Stimulated activated CD8-positive, alpha-beta memory T cell treated with anti-CD3 and anti-CD28 coated beads, Interleukin-4, amount 100 ng/mL, for 4 hours (primary cell): ENCODE measurements at regions not wholly inside any gene's neighbourhood (a gene's known extent, or its start where the extent isn't known, plus 50 kb on each side); places are given as distances from the start of the nearest gene placed in this dataset.

Experiments used
- DNase-seq, 2 donors: peaks; one replicate each; pipeline ENCODE4 v3.0.0-alpha.2; 2020; ENCODE audit warnings: low read depth in 2 of 2, low spot score in 1 of 2

DNA sequence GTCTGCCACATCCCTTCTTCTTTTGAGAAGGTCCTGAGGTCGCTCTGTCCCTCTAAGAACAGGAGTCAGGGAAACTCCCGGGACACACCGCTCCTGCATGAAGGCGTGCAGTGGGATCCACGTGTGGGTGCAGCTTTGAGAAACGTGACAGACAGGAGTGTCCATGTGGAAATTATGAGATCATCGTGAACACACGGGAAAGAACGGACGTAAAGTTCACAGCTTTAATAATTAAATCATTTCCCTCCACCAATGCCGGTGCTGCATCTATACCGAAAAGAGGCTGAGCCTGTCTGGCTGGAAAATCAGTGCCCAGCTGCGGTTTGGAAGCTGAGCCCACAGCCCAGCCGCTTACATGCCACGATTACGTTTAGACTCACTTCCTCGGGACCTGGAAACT is 372.4 kb upstream of the SALL3 start:
- no peak for DNase-seq

DNA sequence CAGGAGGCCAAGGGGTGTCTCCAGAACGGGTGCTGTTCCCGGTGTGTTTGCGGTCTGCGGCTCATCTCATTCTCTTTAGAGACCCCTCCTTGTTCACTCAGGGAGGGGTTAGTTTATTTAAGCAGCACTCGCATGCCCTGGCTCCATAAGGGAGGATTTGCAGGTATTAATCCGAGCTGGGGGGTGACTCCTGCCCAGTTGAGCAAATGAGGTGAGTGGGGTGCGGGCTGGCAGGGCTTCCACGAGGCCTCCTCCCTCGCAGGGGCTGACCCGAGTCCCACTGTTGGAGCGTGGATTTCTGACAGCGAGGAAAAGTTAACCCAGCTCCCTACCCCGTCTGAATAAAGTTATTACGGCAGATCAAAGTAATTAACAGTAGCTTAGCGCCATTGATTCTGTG is 371.8 kb upstream of the SALL3 start:
- DNase-seq, result no peak

DNA sequence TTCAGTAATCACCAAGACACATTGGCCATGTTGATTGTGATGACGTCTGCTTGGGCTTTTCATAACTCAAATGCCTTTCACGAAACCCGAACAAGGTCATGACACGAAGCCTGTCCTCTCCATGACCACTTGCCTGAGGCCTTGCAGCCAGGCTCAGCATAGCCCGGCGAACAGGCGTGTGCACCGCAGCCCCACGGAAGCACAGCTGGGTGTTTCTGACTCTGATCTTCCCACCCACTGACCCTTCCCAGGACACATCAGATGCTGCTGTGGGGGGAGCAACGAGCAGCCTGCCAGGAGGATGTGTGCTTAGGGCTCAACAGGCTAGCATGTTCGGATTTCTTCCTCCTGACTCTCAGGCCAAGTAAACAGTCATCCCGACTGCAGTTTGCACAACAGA is 369.4 kb upstream of the SALL3 start:
- DNase-seq, result no peak

DNA sequence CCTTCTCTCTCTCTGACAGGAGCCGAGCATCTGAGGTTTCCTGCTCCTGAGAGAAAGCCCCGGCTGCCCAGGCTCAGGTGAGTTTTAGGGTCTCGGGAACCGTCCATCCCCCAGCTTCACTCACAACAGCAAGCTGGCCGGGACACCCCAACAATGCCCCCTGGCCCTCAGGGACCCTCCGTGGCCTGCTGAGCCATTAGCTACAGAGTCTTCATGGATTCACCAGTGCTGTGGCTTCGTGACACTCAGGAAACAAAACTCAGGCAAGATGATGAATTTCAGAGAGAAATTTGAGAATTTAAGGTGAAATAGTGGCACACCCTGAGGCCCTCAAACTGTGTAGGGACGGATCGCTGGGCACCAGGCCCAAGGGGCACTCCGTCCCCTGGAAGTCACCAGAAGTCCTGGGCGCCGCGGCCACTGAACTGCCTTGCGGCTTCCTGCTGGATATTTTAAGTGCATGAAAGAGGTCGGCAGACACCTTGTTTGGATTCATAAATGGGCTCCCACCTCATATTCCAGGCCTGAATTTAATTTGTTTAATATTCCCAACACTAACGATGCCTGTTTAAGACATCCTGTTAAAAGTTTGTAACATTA is 368.3 kb upstream of the SALL3 start:
- DNase-seq, result no peak

DNA sequence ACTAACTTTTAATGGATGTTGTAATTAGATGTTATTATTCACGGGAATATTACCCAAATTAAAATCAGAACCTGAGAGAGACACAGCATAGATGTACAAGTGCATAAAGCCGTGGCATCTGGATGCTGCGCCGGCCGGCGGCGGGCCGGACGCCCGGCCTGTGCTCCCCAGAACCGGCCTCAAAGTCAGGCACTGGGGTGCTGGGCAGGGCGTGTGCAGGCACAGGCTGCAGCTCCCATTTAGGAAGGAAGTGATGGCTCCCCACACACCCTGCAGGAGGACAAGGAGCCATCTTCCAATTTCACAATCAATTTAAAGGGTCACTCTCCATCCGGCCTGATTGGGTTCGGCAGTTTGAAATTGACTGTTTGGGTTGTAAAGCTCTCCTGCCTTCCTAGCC is 367.7 kb upstream of the SALL3 start:
- no peak for DNase-seq

DNA sequence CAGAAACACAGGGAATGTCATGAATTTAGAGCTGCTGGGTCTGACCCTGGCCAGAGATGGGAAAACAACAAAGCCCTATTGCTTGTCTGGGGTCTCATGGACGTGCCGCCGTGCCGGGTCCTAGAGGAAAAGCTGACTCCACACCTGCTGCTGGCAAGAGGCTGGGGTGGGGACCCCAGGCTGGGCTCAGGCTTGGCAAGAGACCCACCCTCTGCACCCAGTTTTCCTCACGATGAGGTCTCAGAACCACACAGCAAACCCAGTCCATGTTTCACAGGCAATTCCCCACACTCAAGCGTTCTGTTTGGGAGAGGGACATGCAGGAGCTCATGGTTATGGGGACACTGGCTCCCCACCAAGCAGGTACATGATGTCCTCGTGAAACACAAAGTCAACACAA is 367.3 kb upstream of the SALL3 start:
- DNase-seq, result no peak

DNA sequence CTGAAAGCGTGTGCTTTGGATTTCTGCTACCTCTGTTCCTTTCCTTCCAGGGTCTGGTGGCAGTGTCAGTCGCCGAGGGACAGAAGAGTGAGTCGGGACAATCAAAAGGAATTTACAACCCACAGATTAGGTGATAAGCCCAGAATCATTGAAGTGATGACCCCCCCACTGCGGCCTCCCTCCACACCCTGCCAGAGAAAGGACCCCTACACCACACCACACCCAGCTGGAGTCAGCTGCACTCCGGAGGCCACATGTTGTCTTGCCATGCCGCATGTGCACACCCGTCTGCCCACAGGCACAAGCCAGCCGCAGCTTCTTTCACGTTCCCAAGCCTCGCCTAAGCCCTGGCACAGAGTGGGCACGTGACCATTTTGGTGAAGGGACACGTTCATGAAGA is 366.8 kb upstream of the SALL3 start:
- DNase-seq, result no peak

DNA sequence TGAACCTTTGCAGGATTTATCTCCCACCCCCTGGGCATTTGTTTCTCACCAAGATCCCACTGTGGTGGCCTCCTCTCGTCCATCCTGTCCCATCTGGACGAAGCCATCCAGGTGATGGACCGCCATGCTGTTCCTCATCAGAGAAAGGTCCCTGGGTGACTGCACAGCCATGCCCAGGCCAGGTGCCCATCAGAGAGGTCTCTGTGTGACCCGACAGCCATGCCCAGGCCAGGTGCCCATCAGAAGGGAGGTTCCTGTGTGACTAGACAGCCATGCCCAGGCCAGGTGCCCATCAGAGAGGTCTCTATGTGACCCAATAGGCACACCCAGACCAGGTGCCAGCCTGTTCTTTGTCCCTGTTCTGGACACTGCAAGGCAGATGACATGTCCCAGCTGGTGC is 360.9 kb upstream of the SALL3 start:
- DNase-seq, result no peak

DNA sequence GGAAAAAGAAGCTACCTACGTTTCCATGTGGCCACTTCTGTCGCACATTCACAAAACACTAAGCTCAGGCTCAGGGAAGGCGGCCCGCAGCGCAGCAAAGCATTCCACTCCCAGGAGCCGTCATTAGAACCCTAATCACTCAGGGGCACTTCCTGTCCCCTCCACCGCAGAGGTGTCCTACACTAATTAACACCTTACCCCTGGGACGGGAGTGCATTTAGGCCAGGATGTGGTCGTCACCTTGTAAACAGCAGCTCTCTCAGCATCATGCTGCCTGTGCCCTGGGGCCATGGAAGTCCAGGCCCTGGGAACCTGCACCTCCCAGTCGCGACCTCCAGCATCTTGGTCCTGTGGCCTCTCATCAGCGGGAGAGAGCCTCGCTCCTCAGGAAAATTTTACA is 359.8 kb upstream of the SALL3 start:
- DNase-seq, result no peak

DNA sequence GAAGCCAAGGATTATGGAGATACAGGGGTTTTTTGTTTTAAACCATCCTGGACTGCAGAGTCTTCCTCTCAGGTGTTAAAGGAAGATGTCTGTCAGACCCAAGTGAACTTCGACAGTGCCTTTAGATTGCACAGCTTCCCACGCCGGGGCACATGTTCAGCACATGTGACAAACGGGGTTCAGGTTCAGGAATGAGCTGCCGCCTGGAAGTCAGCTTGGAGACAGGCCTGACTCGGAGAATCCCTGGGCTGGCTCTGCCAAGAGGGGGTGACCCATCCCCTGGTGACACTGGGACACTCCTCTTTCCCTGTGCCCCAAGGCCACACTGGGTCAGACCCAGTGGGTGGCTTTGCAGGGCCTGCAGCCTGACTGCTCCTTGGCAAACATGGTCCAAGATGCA is 359.3 kb upstream of the SALL3 start:
- DNase-seq, result no peak

DNA sequence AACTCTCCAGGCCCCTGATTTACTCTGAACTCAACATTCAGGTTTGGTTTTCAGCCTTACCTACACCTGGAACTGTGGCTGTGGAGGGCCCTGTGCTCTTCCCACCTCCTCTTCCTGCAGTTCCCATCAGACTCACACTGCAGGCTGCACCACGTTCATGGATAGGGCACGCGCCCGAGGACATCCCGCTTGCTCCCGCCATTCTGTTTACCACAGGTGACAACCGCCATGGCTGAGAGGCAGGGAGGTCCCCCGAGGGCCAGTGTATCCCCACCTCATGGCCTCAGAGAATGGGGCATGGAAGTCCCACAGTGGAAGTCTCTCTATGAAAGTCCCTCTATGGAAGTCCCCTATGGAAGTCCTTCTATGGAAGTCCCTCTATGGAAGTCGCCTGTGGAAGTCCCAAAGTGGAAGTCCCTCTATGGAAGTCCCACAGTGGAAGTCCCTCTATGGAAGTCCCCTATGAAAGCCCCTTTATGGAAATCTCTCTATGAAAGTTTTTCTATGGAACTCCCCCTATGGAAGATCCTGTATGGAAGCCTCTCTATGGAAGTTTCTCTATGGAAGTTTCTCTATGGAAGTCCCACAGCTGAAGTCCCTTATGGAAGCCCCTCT is 358.4 kb upstream of the SALL3 start:
- DNase-seq, result no peak

DNA sequence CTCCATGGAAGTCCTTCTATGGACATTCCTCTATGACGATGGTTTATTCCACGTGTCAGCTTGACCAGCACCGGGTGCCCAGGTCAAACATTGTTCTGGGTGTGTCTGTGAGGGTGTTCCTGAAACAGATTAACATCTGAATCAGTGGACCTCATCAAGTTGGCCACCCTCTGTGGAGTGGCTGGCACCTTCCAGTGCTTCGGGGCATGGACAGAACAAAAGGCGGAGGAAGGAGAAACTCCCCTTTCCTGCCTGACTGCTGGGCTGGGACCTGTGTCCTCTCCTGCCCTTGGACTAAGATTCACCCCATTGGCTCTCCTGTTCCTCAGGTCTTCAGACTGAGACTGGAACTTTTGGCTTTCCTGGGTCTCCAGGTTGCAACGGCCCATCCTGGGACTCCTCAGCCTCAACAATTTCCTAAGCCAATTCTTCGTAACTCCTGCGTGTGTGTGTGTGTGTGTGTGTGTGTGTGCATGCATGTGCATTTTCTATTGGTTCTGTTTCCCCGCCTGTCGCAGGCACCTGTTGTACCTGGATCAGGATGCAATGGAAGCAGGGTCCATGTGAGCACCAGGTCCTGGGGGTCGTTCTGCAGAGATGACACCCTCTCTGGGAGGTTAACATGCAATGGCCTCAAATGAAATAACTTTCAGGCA is 357.2 kb upstream of the SALL3 start:
- no peak for DNase-seq

DNA sequence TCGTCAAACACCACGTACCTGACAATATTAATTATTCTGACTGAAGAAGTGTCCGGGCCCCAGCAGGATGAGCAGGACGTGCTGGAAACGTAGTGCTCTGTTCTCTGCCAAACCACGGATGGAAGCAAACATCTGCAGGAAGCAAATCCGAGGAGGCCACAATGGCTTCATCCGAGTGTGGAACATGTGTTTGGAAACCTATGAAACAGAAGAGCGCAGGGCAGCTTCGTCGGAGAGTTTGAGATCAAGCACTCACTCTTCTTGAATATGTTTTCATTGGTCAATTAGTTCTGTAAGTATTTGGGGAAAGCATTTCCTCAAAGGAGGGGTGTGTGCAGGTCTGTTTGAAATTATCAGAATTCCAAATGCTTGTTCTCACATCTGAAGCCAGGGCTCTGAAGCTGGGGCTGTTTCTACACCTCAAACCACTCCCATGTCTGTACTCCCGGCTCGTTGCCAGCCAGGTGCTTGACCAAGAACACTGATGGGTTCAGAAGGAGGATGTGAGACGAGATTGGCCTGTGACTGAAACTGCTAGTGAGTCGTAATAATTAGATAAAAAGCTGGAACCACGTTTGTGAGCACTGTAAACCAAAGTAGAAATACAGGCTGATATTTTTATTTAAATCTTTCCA is 356.6 kb upstream of the SALL3 start:
- DNase-seq, result no peak

DNA sequence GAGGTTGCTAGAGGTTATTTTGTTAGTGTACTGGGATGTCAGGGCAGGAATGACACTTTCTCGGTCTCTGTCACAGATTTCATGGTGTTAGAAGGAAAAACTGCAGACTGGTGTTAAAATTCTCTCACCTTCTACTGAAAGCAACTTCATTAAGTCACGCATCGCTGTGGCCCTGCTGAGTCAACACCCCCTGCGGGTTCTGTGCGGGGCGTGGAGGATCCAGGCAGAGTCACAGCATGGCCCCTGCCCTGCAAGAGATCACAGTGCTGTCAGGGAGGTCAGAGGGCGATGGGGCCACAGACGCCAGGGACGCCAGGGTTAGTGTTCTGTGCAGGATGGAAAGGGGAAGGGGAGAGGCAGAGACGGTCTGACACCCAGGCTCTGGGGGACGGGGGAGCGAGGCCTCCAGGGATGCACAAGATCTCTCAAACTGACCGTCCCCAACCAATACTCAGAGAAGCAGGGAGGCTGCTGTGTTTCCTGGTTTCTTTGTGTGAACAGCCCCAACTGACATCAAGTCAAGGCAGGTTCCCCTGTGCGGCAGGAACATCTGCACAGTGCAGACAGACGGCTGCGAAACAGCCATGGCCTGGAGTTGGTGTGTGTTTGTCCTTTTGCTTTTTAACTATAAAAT is 354.9 kb upstream of the SALL3 start:
- no peak for DNase-seq

DNA sequence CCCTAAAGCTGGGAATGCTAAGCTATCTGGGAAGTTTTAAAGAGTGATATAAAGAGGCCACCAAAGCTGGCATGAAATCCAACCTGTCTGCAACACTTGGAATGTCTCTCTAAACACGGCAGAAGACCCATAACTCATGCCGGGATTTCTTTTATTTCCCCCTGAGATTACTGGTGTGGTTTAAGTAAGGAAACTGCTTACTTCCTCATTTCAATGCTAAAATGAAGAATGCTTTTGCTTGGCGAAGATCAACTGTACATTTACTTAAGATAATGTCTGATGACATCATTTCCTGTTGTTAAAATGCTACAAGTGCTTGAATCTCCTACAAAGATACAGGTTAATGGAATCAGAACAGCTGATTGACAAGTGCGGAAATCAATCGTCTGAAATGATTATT is 353.8 kb upstream of the SALL3 start:
- DNase-seq, result no peak

DNA sequence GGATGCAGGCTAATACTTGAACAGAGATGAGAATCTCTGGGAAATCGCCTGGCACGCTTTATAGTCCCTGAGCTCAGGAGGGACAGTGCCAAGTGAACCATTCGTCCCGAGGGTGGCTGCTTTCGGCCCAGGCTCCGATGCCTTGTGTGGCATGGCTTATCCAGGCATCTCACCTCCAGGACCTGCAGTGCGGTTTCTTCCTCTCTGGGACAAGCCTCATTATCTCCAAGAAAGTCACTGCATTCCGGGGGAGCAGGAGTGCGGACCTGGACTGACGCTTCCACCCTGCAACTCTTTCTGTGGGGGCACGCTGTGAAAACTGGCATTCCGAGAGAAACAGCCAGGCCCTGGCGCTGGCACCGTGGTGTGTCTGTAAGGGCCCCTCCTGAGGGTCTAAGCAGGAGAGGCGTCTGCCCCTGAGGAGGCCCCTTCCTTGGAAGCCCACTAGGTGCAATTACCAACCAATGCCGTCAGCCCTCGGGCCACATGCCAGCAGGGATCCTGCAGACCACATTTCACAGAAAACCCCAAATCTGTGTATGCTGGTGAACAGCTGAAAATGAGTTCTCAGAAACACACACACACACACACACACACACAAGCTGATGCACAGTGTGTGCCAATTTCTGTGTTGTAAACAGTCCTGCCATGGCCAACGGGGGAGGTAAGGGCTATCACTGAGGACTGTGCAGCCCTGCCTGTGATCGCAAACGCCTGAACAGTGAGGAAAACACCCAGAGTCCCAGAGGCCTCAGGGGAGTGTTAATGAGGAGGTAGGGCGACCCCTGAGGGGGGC is 351.9 kb upstream of the SALL3 start:
- no peak for DNase-seq

DNA sequence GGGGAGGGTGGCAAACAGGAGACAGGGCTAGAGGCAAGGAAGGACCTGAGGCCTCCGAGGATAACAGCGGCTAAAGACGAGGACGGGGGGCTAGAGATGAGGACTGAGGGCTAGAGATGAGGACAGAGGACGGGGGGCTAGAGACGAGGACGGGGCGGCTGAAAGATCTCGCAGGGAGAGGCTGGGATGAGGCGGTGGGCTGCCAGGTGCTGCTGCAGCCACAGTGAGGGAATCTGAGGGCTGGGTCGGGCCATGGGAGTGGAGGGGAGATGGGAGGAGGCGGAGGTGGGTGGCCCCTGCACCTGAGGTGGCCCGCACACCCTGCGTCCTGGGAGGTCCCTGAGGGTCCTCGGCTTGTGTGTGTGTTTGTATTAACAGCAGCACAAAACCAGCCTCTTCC is 350.2 kb upstream of the SALL3 start:
- DNase-seq, result no peak

DNA sequence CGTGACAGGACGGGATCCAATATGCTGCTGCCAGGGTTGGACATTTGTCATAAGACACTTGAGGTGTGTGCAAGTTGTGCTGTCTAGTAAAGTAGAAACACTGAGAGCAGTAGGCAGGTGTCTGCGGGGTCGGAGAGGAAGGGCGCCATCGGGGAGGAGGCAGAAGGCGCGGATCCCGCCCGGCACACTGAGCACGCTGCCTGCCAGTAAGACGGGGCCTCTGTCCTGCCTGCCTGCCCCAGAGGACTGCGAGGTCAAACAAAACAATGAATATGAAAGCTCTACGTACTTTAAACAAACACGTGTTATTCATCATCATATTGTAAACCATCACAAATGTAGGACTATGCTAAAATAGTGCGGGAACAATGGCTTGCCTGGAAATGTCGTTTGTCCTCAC is 349.3 kb upstream of the SALL3 start:
- no peak for DNase-seq

DNA sequence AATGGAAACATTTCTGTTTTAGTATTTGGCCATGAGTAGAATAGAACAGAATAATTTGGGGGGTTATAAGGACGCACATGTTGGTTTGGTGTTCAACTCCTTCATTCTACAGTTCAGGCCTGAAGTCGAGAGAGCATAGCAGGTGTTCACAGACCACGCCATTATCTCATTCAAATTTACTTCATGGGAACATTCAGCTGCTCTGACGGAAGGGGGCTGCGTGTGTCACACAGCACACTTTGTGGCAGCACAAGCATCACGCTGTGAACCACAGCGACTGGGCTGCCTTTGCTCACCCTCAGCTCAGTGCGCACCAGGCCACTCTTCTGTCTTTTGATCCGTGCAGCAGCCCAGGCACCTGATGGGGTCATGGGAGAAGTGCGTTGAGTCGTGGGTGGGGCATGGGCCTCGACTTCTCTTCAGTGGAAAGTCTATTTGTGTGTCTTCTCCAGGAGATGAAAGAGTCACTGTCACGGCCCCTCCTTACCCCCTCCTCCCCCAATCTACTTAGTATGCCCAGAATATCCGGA is 348.6 kb upstream of the SALL3 start:
- DNase-seq, result no peak

DNA sequence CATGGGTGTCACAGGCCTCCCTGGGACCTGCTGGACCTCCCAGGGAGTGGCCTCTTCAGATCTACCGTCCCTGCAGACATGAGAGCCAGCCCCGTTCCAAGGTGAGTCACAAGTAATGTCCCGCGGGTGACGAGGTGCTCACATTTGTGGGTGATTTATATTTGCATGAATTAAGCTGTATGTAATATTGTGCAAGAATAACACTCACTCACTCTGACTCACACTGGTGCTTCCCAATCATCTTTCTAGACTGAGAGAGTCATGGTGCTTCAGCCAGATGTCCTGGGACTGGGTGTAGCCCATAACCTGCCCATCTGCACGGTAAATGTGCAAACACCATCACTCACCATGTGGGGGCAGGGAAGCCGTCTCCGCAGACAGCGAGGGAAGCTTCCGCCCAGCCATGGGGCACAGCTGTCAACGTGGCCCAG is 347.5 kb upstream of the SALL3 start:
- no peak for DNase-seq
